Spleen (tissue), 7 donors: ENCODE measurements at regions not wholly inside any gene's neighbourhood (a gene's known extent, or its start where the extent isn't known, plus 50 kb on each side); places are given as distances from the start of the nearest gene placed in this dataset.

Source experiments
- CTCF ChIP-seq, 11 experiments: fragments of 200-600 bp in 7 of 11; fragments of 450-650 bp in 4 of 11; sonication (generic) in 4 of 11; IDR thresholded peaks in 8 of 11; conservative IDR thresholded peaks in 3 of 11; 1 replicate in 7 of 11; 2 replicates in 4 of 11; pipeline versions ENCODE4 v1.4.0 to v1.8.0; 2016 to 2021; ENCODE audit warnings: antibody characterized with exemption in 11 of 11, inconsistent platforms in 4 of 11, mild to moderate bottlenecking in 1 of 11
- POLR2A ChIP-seq, 3 donors: fragments of 450-650 bp; IDR thresholded peaks; one replicate each; pipeline ENCODE4 v1.5.1; 2017; ENCODE audit warnings: antibody characterized with exemption in 3 of 3, mild to moderate bottlenecking in 1 of 3
- donor health status: DM: no; HTN: no; CAD: no; lungs with moderate emphysema.
- donor health status: DM: no; HTN: no; CAD: no.
- donor health status: DM: no; HTN: no; CAD: no.

DNA sequence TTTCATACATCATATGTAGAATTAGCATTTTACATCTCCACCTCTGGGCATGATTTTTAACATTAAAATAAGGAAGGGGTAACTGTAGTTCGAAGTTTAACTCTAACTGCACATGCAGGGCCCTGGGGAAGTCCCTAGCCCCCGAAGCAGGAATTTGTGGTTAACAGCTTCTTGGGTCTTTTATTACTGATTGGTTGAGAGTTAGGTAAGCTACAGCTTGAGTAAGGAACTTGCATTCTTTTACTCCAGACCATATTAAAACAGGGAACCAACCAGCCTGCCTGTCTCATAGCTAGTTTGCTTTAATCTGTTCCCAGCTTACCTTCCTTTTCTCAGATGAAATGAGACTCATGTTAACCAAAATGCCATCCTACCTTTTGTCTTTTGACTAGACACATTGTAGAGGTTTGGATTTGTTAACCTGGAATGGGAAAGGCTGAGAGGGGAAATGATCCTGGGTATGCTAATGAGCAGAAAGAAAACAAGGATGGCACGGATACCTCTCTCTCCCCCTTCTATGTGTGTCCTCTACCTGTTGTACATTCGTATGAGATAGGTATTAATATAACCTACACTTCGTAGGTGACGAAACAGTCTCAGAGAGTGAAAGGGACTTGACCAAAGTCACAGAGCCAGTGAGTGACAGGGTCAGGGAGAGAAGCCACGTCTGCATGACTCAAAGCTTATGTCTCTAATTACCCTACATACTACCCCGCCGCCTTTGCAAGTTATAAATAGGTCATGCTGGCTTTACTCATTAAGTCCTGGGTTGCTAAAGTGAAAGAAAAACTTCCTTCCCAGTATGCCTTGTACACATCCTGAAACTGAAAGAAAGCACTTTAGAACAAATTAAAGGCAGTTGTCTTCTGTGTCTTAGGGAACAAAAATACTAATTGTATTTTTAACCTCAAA lies 119.5 kb upstream of the AFF2 start:
- no peak for TF ChIP-seq POLR2A (IDR thresholded peaks at IDR 0.05)
- TF ChIP-seq CTCF (IDR thresholded peaks at IDR 0.05 in 8 of 11, conservative IDR thresholded peaks at IDR 0.05 in 3 of 11): no peak
